Bronchial epithelial cell (primary cell): ENCODE measurements at regions not wholly inside any gene's neighbourhood (a gene's known extent, or its start where the extent isn't known, plus 50 kb on each side); places are given as distances from the start of the nearest gene placed in this dataset.
"Not testable (repeated sequence)": the region's sequence is repeated elsewhere in the genome, so short reads cannot be mapped to it uniquely, and the experiment has no call there.

Source experiments
- DNase-seq: peaks from one replicate; pipeline ENCODE4 v3.0.0-alpha.2; 2010; ENCODE audit warnings: low read depth
- FAIRE-seq: peaks from 2 replicates; lab custom pipeline; 2011; peaks lifted over from hg19 to GRCh38; lab: Jason Lieb, UNC
- H3K27me3 ChIP-seq: 2 replicates; pipeline ENCODE4 v1.5.1; 2011; ENCODE audit warnings: low read length; ENCODE audit not compliant: control insufficient read depth, insufficient read depth
- H3K36me3 ChIP-seq: 2 replicates; pipeline ENCODE4 v1.5.1; 2011; ENCODE audit warnings: low read length; ENCODE audit not compliant: control insufficient read depth, insufficient read depth
- H3K4me3 ChIP-seq: 2 replicates; pipeline ENCODE4 v1.5.1; 2011; ENCODE audit warnings: mild to moderate bottlenecking, low read depth, low read length, control low read depth
- CTCF ChIP-seq: IDR thresholded peaks from 2 replicates; pipeline ENCODE4 v1.5.1; 2011; ENCODE audit warnings: mild to moderate bottlenecking, moderate library complexity, low read length, control low read depth, inconsistent platforms; ENCODE audit not compliant: insufficient read depth, severe bottlenecking

DNA sequence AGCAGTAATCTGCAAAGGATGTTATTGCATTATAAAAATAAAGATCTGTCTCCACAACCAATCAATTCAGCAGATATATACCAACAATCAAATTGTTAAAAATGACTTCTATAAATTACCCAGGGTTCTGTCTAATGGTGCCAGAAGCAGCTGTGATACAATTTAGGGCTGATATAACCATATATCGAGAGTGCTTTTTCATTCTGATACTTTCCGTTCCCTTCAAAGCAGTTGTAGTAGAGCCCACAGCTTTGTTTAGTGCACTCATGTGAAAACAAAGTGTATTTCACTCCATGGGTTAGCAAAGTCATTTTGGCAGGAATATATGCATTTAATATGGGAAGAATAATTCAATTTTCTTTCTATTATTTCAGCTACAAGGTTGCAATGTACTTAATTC is 83.1 kb upstream of the CHCHD3 start:
- FAIRE-seq, result no peak
- H3K27me3 ChIP-seq, result no peaks in the 10 kb centered on the region
- no peaks in the 10 kb centered on the region for H3K36me3 ChIP-seq
- no peak for TF ChIP-seq CTCF
- no peak for DNase-seq
- no peak overlapping the region for H3K4me3 ChIP-seq

DNA sequence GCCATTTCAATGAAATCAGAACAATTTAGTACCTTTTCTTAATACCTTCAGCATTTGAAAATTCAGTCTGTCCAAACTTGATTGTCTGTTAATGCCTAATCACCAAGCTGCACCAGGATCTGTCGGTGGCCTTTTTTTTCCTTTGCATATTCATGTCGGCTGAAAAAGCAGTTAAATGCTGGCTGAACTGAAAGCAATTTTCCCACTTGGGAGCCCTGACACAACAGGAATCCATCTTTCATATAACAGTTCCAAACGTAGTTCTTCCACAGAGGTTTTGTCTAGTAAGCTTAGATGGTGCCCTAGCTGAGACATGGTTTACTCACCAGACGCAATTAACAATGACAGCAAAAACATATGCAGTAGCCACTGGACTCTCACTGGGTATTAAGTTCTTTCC is 83.6 kb upstream of the CHCHD3 start:
- no peak for DNase-seq
- no peak for TF ChIP-seq CTCF
- no peak for FAIRE-seq
- no peaks in the 10 kb centered on the region for H3K36me3 ChIP-seq
- H3K27me3 ChIP-seq, result no peaks in the 10 kb centered on the region
- no peak overlapping the region for H3K4me3 ChIP-seq

GRCh38 chr7:133167300-133167699 is 85.4 kb upstream of the CHCHD3 start:
- H3K27me3 ChIP-seq, result no peaks in the 10 kb centered on the region
- DNase-seq (no peak), FAIRE-seq (no peak)
- H3K4me3 ChIP-seq, result no peak overlapping the region
- TF ChIP-seq CTCF, result no peak
- H3K36me3 ChIP-seq, result no peaks in the 10 kb centered on the region

DNA sequence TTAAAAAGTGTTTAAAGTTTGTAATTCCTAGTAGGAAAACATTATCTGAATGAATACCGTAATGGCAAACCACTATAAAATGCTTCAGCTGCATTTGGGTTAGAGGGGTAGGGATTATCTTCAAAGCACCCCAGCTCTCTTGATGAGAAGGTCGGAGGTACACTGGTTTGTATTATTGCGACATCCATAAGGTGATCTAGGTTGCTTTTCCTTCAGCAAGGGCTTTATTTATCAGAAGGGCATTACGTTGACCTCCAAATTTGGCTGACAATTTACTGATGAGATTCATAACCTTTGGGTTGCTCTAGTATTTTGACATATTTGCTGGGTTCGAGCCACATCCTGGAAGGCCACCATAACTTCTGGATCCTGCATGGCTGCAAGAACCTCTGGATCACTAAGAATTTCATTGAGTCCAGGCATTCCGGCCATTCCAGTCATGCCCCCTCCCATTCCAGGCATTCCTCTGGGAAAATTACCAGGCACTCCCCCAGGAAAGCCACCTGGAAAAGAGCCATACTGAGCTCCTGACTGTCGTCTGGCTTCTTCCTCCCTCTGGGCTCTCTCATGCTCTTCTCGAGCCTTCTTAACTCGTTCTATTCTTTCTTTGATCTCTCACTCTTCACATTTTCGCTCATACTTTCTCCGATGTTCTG is 83.6 kb upstream of the EXOC4 start:
- not testable (repeated sequence) for FAIRE-seq, H3K36me3 ChIP-seq, H3K27me3 ChIP-seq, DNase-seq, H3K4me3 ChIP-seq

DNA sequence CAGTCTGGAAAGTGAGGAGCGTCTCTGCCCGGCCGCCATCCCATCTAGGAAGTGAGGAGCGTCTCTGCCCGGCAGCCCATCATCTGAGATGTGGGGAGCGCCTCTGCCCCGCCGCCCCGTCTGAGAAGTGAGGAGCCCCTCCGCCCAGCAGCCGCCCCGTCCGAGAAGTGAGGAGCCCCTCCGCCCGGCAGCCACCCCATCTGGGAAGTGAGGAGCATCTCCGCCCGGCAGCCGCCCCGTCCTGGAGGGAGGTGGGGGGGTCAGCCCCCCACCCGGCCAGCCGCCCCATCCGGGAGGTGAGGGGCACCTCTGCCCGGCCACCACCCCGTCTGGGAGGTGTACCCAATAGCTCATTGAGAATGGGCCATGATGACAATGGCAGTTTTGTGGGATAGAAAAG is 75.4 kb upstream of the EXOC4 start:
- H3K27me3 ChIP-seq, FAIRE-seq, H3K36me3 ChIP-seq, DNase-seq, H3K4me3 ChIP-seq: not testable (repeated sequence)

- no peak for TF ChIP-seq CTCF
- H3K4me3 ChIP-seq, result no peak overlapping the region
- DNase-seq (no peak), FAIRE-seq (no peak)
- H3K36me3 ChIP-seq, result no peaks in the 10 kb centered on the region
- peaks cover 2% of the 10 kb centered on the region for H3K27me3 ChIP-seq
Measured at GRCh38 chr7:133180717-133181116, 72.2 kb upstream of the EXOC4 start.
